ENCODE measurements at regions not wholly inside any gene's neighbourhood (a gene's known extent, or its start where the extent isn't known, plus 50 kb on each side); places are given as distances from the start of the nearest gene placed in this dataset.

GRCh38 chr6:106735136-106735633, 105.8 kb downstream of the QRSL1 start:
- Histone ChIP-seq H3K27ac (ENCODE audit: low read depth, low read length) (no peak overlapping the region), H3K9me3 (ENCODE audit: control insufficient read depth, insufficient read depth, low read length) (no peaks in the 10 kb centered on the region), H3K27me3 (ENCODE audit: control insufficient read depth, insufficient read depth, low read length) (peaks cover 3% of the 10 kb centered on the region), H3K4me3 (ENCODE audit: low read depth, low read length) (no peak overlapping the region)
- DNase-seq (ENCODE audit: low read depth, low spot score), result no peak
- TF ChIP-seq CTCF (IDR thresholded peaks at IDR 0.05; ENCODE audit: low read depth, low read length), result no peak
- ChIA-PET CTCF (no interaction called here), POLR2A (no interaction called here)

- ChIA-PET POLR2A (no interaction called here), CTCF (no interaction called here)
Observed at GRCh38 chr6:106733386-106733785, 104.0 kb downstream of the QRSL1 start.

GRCh38 chr6:106732376-106732940, 103.1 kb downstream of the QRSL1 start:
- no peak for DNase-seq (ENCODE audit: low read depth, low spot score)
- no peaks in the 10 kb centered on the region for H3K9me3 ChIP-seq (ENCODE audit: control insufficient read depth, insufficient read depth, low read length)
- CTCF ChIA-PET, result no interaction called here
- peaks cover 3% of the 10 kb centered on the region for H3K27me3 ChIP-seq (ENCODE audit: control insufficient read depth, insufficient read depth, low read length)
- TF ChIP-seq CTCF (IDR thresholded peaks at IDR 0.05; ENCODE audit: low read depth, low read length), result no peak
- POLR2A ChIA-PET, result no interaction called here
- H3K4me3 ChIP-seq (ENCODE audit: low read depth, low read length), result no peak overlapping the region
- H3K27ac ChIP-seq (ENCODE audit: low read depth, low read length), result no peak overlapping the region

More at GRCh38 chr6:106733386-106733785, 104.0 kb downstream of the QRSL1 start:
- H3K27ac ChIP-seq (ENCODE audit: low read depth, low read length), result no peak overlapping the region
- no peak for TF ChIP-seq CTCF (IDR thresholded peaks at IDR 0.05; ENCODE audit: low read depth, low read length)
- no peak for DNase-seq (ENCODE audit: low read depth, low spot score)
- H3K4me3 ChIP-seq (ENCODE audit: low read depth, low read length), result no peak overlapping the region
- peaks cover 3% of the 10 kb centered on the region for H3K27me3 ChIP-seq (ENCODE audit: control insufficient read depth, insufficient read depth, low read length)
- no peaks in the 10 kb centered on the region for H3K9me3 ChIP-seq (ENCODE audit: control insufficient read depth, insufficient read depth, low read length)

GRCh38 chr6:106731843-106732160, 102.4 kb downstream of the QRSL1 start:
- ChIA-PET CTCF (no interaction called here), POLR2A (no interaction called here)
- H3K27me3 ChIP-seq (ENCODE audit: control insufficient read depth, insufficient read depth, low read length), result peaks cover 3% of the 10 kb centered on the region
- H3K27ac ChIP-seq (ENCODE audit: low read depth, low read length), result no peak overlapping the region
- no peaks in the 10 kb centered on the region for H3K9me3 ChIP-seq (ENCODE audit: control insufficient read depth, insufficient read depth, low read length)
- TF ChIP-seq CTCF (IDR thresholded peaks at IDR 0.05; ENCODE audit: low read depth, low read length), result no peak
- DNase-seq (ENCODE audit: low read depth, low spot score), result no peak
- H3K4me3 ChIP-seq (ENCODE audit: low read depth, low read length), result no peak overlapping the region

GRCh38 chr6:106731144-106731842, 101.9 kb downstream of the QRSL1 start:
- POLR2A ChIA-PET, result no interaction called here
- Histone ChIP-seq H3K27ac (ENCODE audit: low read depth, low read length) (no peak overlapping the region), H3K9me3 (ENCODE audit: control insufficient read depth, insufficient read depth, low read length) (no peaks in the 10 kb centered on the region), H3K4me3 (ENCODE audit: low read depth, low read length) (no peak overlapping the region), H3K27me3 (ENCODE audit: control insufficient read depth, insufficient read depth, low read length) (peaks cover 3% of the 10 kb centered on the region)
- no peak for DNase-seq (ENCODE audit: low read depth, low spot score)
- TF ChIP-seq CTCF (IDR thresholded peaks at IDR 0.05; ENCODE audit: low read depth, low read length), result no peak
- CTCF ChIA-PET, result no interaction called here
